ENCODE measurements at regions not wholly inside any gene's neighbourhood (a gene's known extent, or its start where the extent isn't known, plus 50 kb on each side); places are given as distances from the start of the nearest gene placed in this dataset.

GRCh38 chr7:54342458-54342857 lies 199.7 kb upstream of the VSTM2A start:
- TF ChIP-seq CTCF (IDR thresholded peaks at IDR 0.05; ENCODE audit: low read length) = no peak
- TF ChIP-seq EZH2 (IDR thresholded peaks at IDR 0.05; ENCODE audit: borderline replicate concordance, low read length) = no peak
